H1 (cell line): ENCODE measurements at regions not wholly inside any gene's neighbourhood (a gene's known extent, or its start where the extent isn't known, plus 50 kb on each side); places are given as distances from the start of the nearest gene placed in this dataset.

Source experiments
- CHD7 ChIP-seq: fragments of 300-600 bp; sonication (generic); IDR thresholded peaks from 2 replicates; pipeline ENCODE4 v1.7.1; 2012; ENCODE audit warnings: low read length, moderate library complexity, mild to moderate bottlenecking, inconsistent platforms; ENCODE audit not compliant: insufficient replicate concordance
- CTBP2 ChIP-seq: IDR thresholded peaks from 2 replicates; pipeline ENCODE4 v1.7.0; 2011; ENCODE audit warnings: borderline replicate concordance, mild to moderate bottlenecking, moderate library complexity, mixed read lengths, low read length; ENCODE audit not compliant: insufficient read depth, insufficient read length
- EGR1 ChIP-seq: IDR thresholded peaks from 2 replicates; pipeline ENCODE4 v1.6.1; 2011; ENCODE audit warnings: low read depth, low read length, borderline replicate concordance
- EP300 ChIP-seq, 2 experiments: IDR thresholded peaks; 1 replicate in 1 of 2; 2 replicates in 1 of 2; pipeline ENCODE4 v1.6.1; 2011 to 2012; ENCODE audit warnings: low read depth in 2 of 2, low read length in 2 of 2, mild to moderate bottlenecking in 2 of 2, borderline replicate concordance in 1 of 2, inconsistent platforms in 1 of 2, moderate library complexity in 1 of 2
- EZH2 ChIP-seq: fragments of 200-600 bp; sonication (generic); IDR thresholded peaks from 2 replicates; pipeline ENCODE4 v1.7.1; 2012; ENCODE audit warnings: low read depth, mild to moderate bottlenecking, moderate library complexity, low read length, inconsistent platforms; ENCODE audit not compliant: severe bottlenecking
- KDM1A ChIP-seq: fragments of 200-600, 300-600 bp; sonication (generic); IDR thresholded peaks from 2 replicates; pipeline ENCODE4 v1.7.1; 2016; ENCODE audit warnings: mild to moderate bottlenecking, low read length, borderline replicate concordance
- MAFK ChIP-seq: IDR thresholded peaks from 2 replicates; pipeline ENCODE4 v1.6.1; 2012; ENCODE audit warnings: low read depth, mild to moderate bottlenecking, improper control_type of control experiment, low read length
- POLR2AphosphoS5 ChIP-seq: IDR thresholded peaks from 2 replicates; pipeline ENCODE4 v1.6.1; 2011; ENCODE audit warnings: low read depth, low read length
- RFX5 ChIP-seq: IDR thresholded peaks from 2 replicates; pipeline ENCODE4 v1.6.1; 2011; ENCODE audit warnings: low read depth, low read length, improper control_type of control experiment, borderline replicate concordance
- USF2 ChIP-seq: IDR thresholded peaks from 2 replicates; pipeline ENCODE4 v1.6.1; 2011; ENCODE audit warnings: low read length, improper control_type of control experiment
- ZNF274 ChIP-seq: IDR thresholded peaks from 2 replicates; pipeline ENCODE4 v1.7.0; 2012; ENCODE audit warnings: low read length, borderline replicate concordance; ENCODE audit errors: extremely low read depth

- no peak for TF ChIP-seq CHD7
- no peak for TF ChIP-seq ZNF274
- TF ChIP-seq EZH2: no peak
- TF ChIP-seq MAFK: no peak
- no peak for TF ChIP-seq RFX5
- no peak for TF ChIP-seq USF2
- no peak for TF ChIP-seq KDM1A
- no peak for TF ChIP-seq EP300 (IDR thresholded peaks at IDR 0.05; ENCODE audit: borderline replicate concordance in 1 of 2, low read depth in 2 of 2, low read length in 2 of 2)
- no peak for TF ChIP-seq EGR1
- TF ChIP-seq CTBP2: no peak
- TF ChIP-seq POLR2AphosphoS5: no peak
Measured at GRCh38 chr1:116228511-116228910, 117.3 kb downstream of the MAB21L3 start (continued).
